NCI-H2107 (cell line): ENCODE measurements at regions not wholly inside any gene's neighbourhood (a gene's known extent, or its start where the extent isn't known, plus 50 kb on each side); places are given as distances from the start of the nearest gene placed in this dataset.
"Not testable (repeated sequence)": the region's sequence is repeated elsewhere in the genome, so short reads cannot be mapped to it uniquely, and the experiment has no call there.

ENCODE experiments used
- DNase-seq: peaks from one replicate; lab custom pipeline; 2025; lab: John Stamatoyannopoulos, UW

DNA sequence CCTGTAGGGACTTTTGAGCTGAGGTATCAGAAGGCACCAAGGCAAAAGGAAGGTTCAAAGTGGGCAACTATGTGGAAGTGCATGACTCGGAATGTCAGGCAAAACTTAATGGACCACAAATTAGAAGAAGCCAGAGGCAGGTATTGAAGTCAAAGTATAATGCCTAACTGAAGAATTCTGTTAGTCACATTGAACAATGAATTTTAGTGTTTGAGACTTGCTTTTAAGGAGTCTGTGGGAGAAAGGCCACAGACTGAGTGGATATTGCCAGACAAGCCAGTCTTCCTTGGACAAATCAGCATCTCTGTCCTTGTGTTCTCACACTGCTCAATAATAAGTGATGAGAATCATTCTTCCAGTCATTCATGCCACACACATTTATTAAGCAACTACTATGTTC is 498.9 kb downstream of the STK39 start:
- DNase-seq = no peak

DNA sequence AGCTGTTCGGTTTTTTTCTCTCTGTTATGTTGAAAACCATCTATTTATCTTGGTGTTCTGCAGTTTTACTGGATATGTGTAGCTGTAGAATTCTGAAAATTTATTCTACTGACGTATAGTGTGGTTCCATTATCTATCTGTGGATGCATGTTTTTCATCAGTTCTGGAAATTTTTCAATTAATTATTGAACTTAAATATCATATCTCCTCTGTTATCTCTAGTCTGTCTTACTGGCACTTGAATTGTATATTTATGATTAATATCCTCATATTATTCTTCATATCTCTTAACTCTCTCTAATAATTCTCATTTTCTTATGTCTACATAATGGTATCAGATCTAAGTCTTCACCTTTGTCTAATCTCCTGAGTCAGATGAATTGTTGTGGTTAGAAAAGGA is 501.7 kb downstream of the STK39 start:
- no peak for DNase-seq

DNA sequence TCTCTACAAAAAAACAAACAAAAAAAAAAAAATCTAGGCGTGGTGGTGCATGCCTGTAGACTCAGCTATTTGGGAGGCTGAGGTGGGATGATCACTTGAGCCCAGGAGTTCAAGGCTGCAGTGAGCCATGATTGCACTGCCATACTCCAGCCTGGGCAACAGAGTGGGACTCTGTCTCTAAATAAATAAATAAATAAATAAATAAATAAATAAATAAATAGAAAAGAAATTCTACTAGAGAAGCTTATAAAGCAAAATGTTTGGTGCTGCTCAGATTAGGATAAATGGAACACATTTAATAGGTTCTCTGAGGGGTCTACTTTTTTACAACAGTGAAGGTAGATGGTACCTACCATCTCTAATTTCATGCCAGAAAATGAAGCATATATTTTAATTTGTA is 507.5 kb downstream of the STK39 start:
- DNase-seq = not testable (repeated sequence)

DNA sequence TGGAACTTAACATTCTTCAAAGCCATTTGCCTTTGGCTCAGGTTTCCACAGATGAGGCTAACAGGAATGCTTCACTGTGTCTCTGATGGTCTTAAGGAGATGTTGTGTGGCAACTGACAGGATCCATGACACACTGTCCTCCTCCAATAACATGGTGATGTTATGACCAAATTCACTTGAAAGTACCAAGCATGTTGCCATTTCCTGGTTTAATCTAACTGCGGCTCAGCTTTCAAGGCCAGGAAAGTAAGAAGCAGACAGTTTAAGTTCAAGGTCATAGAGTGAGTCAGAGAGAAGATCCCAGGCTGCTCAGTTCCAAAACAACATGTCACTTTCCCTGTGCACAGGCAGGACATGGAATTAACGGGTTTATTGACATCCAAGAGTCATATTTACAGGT is 513.6 kb downstream of the STK39 start:
- no peak for DNase-seq

DNA sequence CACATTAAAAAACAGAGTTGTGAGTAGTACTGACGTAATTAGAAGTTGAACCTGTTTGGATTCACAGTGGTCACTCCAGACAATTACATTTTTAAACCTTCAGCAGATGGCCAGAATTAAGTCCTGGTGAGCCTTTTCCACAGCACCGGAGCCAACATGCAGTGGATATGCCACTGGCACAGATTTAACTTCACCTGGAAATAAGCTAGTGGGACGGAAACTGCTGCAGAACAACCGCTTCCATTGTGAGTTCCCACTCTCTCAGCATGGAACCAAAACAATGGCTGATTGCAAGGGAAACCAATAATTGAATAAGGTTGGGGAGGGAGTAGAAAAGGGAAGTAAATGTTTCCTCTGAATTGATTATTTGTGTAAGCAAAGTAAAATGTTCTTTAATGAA is 515.1 kb downstream of the STK39 start:
- no peak for DNase-seq

DNA sequence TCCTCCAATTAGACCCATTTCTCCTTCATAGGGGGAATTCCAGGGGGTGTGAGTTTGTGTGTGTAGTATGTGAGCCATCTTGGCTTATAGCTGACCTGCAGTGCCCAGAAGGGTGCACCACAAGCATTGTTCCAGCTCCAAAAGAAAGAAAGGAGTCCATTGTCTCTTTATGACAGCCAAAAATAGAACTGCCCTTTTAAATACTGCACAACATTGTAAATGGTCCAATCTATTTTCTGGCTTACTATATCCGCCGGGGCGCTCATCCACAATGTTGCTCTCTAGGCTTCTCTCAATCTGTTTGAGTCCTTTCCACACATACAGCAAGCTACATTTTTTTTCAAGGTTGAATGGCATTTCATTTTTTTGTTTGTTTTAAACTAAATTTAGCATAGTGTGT is 517.5 kb downstream of the STK39 start:
- no peak for DNase-seq

DNA sequence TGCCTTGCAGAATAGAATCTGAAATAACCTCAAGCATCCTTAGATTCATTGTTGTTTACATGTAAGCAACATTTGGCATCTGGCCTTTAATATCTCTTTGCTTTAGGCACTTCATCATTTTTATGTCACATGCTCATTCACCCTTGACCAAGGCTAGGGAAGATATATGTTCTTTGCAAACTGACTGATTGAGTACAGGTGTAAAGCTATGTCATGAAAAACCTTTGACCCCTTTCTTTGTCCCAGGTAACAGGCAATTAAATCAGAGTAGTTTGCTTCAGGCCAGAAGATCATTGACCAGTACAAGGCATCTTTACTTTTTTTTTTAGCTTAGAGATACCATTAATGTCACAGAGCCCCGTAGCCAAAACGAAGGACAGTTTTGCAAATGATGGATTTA is 520.6 kb downstream of the STK39 start:
- DNase-seq = no peak

DNA sequence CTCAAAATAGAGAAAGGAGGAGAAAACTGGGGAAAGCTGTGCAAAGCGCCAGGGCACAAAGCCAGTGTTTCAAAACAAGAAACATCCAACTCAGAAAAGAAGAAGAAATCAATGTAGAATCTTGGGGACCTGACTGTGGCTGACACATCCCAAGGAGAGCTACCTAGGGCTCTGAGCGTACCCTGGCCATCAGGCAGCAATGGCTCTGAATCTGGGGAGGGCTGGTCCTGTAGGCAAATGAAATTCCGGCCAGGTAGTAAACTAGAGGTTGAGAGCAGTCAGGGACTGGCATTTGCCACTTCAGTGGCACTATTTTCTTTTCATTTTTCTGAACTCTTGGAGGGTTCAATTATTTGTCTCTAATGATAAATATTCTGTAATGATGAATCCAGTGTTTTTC is 525.8 kb downstream of the STK39 start:
- DNase-seq = no peak

DNA sequence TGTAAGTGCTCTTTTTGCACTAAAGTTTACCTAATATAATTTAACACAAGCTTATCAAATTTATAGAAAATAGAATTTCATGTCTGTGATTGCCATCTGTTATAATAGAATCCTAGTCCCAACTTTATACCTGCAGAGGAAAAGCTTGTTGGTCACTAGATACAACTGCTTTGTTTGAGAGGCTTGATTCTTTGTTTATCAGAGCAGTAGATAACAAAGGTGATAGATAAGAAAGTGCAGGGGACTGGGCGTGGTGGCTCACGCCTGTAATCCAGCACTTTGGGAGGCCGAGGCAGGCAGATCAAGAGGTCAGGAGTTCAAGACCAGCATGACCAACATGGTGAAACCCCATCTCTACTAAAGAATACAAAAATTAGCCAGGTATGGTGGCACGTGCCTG is 528.0 kb downstream of the STK39 start:
- DNase-seq = no peak

DNA sequence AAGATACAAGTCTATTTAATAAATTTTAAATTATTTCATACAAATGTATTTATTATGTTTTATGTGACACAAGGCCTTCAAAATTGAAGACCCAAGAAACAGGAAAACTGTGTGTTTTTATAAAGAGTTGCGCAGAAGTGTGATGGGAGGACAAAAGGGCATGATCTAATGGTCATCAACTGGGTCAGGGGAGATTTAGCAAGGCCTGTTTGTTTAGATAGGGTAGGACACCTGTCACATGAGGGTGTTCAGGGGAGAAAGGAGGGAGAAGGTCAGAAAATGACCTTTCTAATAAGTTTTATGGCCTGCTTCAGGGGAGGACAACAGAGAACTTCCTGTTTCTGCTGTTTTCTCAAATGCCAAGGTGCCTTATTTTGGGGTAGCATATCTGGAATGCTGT is 528.8 kb downstream of the STK39 start:
- DNase-seq = no peak

DNA sequence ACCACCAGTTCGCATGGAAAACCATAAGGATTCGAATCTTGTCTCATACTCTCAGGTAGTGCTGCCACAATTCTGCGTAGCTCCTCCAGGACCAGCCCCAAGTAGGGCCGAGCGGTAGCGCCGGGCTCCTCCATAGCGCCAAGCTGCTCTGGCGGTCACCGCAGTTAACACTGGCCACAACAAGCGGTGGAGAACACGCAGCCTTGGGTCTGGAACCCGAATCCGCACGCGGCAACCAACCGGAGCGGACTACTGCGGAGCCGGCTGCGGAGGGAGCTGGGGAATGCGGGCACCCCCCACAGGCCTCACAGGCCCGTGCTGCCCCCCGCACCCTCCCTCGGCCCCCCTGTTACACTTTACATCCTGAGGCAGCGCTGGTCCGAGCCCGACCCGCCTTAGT is 531.5 kb downstream of the STK39 start:
- no peak for DNase-seq

DNA sequence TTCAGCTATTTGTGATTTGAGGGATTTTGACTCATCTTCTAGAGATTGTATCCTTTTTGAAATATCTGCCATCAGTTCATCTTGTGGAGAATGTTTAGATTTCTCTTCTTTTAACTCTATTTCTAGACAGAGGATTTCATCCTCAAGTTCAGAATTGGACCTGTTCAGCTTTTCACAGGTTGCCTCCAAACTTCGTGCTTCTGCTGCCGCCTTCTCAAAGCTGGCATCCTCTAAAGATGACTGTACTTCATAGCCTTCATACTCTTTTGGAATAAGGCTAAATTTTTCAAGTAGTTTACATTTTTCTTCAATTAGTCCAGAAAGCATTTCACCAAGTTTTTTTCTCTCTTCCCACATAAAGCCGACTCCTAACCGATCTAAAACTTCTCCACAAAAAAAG is 531.9 kb downstream of the STK39 start:
- not testable (repeated sequence) for DNase-seq

DNA sequence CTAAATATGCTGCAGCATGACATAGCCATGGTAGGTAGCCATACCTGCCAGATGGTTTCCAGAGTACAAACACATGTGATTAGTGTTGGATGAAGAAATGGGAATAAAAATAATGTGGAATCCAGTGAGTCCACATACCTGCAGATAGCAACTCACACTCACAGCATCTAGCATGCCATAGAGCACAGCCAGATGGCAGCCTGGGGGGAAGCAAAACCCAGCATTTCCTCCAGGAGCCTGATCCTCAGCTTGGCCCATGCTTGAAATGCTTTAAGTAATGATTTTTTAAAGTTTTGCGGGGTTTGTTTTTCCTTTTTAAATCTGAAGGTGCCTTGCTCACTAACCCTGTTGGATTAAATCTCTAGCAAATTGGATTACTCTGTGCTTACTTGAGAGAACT is 535.1 kb downstream of the STK39 start:
- no peak for DNase-seq

DNA sequence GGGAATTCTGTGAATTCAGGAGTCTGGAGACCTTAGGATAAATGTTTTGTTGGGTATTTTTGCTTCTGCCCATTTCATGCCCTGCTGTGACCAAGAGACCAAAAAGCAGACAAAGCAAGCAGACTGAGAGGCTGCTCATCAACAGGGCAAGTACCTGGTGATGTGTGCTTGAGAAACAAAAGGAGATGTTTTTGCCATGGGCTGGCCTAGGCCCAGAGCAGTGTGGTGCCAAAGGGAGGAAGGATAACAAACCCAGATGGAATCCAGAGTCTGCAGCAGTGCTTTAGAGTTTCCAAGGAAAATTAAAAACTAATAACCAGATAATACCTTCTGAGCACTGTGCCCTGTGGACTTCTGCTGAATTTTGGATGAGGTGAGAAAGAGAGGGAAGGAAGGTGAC is 538.4 kb downstream of the STK39 start:
- DNase-seq = no peak

DNA sequence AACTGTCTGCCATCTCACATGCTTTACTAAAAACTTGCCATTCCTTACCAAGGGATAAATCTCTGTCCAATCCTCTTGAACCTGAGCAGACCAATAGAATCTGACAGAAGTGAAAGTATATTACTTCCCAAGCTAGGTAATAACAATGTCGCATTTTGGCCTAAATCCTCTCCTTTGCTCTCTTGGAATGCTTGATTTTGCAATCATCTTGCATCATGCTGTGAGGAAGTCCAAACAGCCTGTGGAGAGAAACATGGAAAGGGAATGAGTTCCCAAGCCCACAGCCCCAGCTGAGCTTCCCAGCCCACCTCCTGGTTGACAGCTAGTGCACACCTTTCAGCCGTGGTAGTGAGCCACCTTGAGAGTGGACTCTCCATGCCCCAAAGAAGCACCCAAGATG is 540.6 kb downstream of the STK39 start:
- no peak for DNase-seq

DNA sequence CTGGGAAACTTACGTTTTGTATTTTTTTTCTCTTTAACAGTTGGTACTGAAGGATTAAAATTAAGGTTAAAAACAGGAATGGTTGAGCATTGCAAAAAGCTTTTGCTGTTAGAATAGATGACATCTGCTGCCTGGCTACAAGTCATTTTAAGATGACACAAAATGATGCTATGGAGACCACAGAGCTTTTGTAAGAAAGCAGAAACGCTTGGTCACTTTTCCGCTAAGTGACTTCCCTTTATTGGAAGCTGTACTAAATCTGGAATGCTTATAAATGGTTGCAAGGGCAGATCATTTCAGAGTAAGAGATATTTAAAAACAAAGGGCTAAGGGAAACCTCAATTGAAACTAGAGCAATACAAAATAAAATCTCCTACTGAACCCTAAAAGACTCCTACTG is 544.0 kb downstream of the STK39 start:
- no peak for DNase-seq

DNA sequence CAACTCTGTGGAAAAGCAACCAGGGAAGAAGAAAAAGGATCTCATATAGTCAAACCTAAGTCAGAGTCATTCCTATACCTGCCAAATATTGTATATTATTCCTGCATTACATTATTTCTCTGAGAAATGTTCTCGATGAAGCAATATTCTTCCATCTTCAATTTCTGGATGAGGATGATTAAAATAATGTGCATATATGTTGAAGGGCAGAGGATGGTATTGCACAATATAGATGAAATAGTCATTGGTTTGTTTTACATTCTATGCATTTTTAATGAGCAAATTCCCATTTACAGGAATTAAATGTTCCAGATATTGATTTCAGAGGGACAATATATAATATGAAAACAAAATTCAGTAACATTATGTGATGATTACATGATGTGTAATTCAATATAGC is 545.2 kb downstream of the STK39 start:
- DNase-seq = no peak

DNA sequence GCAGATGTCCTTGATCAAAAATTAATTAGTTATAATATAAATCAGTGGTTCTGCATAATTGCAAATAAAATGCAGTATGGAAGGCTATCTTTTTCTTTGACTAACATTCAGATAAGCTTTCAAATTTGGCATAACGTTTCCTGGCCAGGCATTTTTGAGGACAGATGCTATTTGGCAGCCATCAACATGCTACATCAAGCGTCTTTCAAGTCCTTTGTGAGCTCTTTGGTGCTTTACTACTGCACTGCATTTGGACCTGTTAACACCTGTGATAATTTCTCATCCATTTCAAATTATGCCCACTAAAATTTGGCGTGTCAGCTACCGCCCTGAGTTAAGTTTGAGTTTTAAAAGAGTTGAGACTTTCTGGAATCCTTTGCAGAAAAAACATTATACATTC is 545.7 kb downstream of the STK39 start:
- no peak for DNase-seq

DNA sequence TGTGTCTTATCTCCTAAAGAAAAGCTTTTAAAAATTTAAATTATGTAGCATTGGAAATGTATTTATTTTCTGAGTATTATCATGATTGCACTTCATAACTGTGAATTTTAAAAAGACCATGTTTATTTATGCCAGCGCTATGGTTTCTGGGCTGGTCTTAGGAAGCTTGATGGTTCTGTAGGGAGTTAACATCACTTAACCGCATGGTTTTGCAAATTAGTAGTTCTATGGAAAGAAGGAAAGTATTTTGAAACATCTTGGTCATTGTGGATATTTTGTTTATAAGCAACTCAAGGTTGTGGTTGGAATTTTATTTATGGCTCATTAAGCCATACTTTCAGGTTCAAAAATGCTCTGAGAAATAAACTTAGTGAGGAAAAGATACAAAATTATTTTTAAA is 549.4 kb downstream of the STK39 start:
- DNase-seq = no peak

DNA sequence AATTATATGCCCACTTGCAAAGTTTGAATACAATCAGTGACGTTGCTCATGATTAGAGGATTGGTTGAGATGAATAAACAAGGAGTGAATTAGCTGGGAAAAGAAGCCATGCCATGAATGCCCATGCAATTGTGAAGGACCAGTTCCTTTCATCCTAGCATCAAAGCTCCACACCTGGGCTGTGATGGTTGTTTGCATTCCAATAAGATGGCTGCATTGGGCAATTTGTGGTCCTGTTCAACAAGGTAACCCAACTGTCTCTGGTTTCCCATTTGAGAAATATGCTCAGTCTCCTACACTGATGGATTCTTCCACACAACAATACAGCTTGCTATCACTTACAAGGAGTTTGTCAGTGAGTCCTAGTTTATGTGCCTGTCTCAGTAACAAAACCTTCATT is 550.2 kb downstream of the STK39 start:
- DNase-seq = no peak

DNA sequence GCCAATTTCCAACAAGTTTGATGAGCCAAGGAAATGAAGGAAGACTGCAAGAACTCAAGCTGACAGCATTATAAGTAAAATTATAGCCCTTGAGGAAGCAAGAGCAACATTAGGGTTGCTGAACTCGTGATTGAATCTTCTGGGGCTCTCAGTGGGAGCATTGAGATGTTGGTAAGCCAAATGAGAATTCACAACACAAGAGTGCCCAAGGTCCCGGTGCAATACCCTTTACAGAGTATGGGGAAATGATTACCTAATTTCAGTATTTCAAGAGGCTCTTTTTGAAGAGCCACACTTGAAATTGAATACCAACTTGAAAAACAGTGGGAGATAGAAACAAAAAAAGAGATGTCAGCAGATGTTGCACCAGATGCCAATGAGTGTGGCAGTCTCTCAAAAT is 554.5 kb downstream of the STK39 start:
- no peak for DNase-seq

DNA sequence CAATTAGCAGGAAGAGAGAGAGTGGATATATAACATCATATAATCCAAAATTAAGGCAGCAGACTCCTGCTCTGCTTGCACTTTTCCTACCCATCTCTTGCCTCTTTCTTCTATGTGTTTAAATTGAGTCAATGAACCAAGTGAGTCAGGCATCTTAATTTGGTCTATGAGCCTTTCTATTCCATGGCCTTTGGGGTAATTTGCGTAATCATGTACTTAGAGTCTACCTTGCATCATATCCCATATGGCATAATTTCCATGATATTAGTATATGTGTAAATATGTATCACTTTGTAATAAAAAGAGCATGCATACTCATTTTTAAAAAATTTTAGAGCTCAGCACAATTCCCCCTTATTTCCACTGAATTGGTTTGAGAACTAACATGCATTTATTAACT is 555.2 kb downstream of the STK39 start:
- DNase-seq = no peak

DNA sequence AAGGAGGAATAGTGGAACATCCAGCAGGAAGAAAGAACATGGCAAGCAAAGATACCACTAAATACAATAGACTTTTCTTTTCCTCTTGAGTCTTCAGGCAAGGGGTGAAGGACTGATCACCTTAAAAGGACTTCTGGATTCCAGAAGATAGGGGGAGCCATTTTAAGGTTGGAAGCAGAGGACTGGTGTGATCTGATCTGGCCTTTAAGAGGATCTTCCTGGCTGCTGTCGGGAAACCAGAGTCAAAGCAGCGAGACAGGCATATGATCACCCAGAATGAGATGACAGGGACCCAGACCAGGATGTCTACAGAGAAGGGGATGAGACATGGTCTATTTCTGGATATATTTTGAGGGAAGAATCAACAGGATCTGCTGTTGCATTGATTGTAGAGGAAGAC is 558.0 kb downstream of the STK39 start:
- DNase-seq = no peak

DNA sequence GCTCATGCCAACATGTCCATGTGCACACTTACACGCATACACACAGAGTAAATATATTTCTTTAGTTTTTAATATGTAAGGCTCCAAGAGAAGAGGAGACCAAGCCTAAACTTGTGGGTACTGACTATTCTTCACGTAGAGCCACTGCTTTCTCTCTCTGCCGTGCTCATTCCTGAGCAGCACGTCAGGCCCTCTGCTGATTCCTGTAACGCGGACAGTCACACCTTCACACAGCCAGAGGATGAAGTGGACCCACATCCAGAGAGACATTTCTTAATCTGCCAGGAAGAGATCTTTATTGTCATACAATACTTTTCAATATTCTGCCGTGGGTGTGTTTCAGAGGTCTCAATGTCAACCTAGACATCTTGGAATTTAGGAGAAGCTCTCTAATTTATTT is 560.7 kb downstream of the STK39 start:
- no peak for DNase-seq

DNA sequence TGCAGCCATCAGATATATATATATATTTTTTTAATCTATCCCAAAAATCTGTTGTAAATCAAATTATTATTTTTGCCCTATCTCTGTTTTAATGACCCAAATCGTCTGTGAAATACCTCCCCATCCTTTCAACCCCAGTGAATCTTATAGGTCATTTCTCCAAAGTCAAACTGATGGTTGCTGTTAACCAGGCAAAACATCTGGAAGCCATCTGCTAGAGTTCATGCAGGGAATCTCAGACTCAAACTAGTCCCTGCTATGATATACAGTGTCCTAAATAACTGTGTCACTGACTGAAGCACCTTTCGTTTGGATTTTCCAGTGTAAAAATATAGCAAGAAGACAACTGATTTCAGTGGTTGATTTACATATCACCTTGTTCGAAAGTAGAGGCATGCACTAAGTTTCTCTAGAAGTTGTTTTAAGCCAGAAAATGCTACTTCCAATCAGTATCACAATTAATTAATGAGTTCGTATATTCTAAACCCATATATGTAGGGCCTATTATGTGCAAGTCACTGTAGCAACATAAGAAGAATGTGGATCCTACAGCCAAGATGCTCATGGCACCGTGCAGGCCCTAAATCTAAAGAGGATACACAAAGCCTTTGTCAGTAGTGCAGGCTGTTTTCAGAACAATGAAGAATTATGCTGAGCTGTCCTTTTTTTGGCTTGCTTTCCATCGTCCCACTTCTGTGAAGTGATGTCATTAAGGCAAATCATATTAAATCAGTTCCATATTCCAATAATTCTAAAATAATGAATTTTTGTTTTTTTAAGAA is 566.0 kb downstream of the STK39 start:
- DNase-seq = no peak
